Hepatic stellate cell (primary cell): ENCODE measurements at regions not wholly inside any gene's neighbourhood (a gene's known extent, or its start where the extent isn't known, plus 50 kb on each side); places are given as distances from the start of the nearest gene placed in this dataset.
"Not testable (repeated sequence)": the region's sequence is repeated elsewhere in the genome, so short reads cannot be mapped to it uniquely, and the experiment has no call there.

Experiments used
- DNase-seq: peaks from one replicate; pipeline ENCODE4 v3.0.0; 2011; ENCODE audit warnings: low spot score

- DNase-seq, result no peak
Measured at GRCh38 chr13:82569581-82569980, 1312.7 kb downstream of the SLITRK1 start.

DNA sequence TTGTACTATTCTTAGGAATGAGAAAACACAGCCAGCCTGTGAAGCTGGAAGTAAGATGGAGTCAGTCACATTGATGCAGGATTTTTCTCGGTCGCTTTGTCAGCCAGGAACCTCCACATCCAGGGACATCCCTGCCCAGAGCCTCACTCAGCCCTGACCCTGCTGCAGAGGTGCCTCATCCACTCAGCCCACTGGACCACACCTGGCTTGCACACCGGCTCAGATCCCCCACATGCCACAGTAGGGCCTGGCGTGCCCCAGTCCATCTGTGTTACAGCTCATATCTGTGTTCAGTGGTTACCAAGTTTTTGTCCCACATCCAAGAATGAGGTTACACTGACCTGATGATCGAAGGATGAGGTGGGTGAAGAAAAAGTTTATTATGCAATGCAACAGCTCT is 1315.4 kb downstream of the SLITRK1 start:
- no peak for DNase-seq

GRCh38 chr13:82565201-82565600 is 1317.1 kb downstream of the SLITRK1 start:
- DNase-seq, result no peak

GRCh38 chr13:82560889-82561288 is 1321.4 kb downstream of the SLITRK1 start:
- no peak for DNase-seq

- no peak for DNase-seq
Measured at GRCh38 chr13:82522872-82523271, 1359.4 kb downstream of the SLITRK1 start.

DNA sequence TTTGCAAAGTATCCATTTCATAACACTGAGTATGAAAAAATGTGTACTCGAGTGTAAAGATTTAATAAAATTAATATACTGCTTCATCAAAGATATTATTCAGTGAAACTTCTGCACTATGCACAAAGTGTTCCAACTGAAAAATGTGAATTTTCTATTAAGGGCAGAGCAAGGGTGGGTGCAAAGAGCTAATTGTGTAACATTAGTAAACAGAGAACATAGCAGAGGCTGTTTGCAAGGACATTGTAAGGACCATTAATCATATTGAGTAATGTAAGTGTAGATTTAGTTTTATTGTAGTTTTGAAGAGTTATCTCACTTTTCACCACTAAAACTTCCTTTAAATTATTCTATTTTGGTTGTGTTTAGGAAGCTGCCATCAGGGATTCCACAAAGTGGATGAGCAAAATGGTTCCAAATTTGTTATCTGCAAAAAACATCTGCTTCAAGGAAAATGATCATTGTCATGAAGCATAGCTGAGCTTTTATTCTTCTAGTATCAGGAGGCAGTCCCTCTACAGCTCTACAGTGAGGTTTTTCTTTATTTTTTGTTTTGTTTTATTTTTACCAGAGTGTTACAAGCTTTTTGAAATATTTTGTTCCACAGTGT is 1375.4 kb downstream of the SLITRK1 start:
- DNase-seq, result no peak

DNA sequence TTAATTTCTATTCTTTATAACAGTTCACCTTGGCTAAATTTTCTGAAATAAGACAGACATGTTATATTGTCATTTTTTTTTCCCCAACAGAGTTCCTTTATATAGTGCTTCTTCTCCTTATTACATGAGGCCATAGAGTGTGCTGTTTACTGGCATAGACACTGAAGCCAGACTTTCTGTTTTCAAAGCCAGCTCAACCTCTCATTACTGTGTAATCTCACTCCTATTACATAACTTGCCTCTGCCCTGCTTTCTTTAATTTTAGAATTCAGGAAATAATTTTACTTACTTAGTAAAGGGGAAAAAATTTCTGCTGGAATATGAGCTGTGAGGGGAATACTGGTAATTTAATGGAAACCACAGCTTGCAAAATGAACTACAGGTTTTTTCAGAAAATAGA is 1380.4 kb downstream of the SLITRK1 start:
- DNase-seq, result no peak

DNA sequence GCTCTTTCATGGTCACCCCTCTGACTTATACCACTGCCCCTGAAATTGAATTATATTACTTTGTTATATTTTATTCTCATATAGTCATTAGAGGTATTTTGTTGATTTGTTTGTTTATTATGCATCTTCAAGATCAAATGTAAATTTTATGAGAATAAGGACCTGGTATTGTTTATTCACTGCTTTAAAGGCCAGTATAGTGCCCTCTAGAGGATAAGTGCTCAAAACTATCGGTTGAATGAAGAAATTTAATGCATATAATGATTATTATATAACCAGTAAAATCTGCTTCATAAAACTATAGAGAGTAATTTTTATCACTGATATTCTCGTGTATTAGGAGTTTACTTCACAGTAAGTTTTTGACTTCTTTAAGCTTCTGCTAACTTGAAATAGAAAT is 1401.9 kb downstream of the SLITRK1 start:
- no peak for DNase-seq

DNA sequence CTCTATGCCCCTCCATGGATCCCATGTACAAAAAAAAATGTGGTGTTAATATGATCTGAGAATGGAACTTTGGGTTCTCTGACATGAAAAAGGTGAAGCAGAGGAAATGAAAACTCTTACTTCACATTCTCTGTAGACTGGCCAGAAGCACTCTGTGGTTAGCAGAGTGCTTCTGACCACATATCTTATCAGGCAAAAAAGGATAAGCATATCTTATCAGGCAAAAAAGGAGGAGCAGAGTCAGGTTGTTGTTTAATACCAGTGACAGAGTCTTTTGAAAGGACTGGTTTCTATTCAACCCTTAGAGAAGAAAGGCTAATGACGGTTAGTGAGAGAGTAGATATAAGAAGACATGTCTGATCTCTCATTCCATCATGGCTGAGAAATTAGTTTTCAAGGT is 1404.8 kb downstream of the SLITRK1 start:
- no peak for DNase-seq

DNA sequence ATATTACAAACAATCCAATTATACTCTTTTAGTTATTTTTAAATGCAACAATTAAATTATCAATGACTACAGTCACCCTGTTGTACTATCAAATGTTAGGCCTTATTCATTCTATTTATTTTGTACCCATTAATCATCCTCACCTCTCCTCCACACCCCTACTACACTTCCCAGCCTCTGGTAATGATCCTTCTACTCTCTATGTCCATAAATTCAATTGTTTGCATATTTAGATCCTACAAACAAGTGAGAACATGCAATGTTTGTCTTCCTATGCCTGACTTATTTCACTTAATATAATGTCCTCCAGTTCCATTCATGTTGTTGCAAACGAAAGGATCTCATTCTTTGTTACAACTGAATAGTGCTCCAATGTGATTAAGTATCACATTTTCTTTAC is 1414.6 kb downstream of the SLITRK1 start:
- DNase-seq, result no peak

GRCh38 chr13:82459575-82459974 is 1422.7 kb downstream of the SLITRK1 start:
- not testable (repeated sequence) for DNase-seq

DNA sequence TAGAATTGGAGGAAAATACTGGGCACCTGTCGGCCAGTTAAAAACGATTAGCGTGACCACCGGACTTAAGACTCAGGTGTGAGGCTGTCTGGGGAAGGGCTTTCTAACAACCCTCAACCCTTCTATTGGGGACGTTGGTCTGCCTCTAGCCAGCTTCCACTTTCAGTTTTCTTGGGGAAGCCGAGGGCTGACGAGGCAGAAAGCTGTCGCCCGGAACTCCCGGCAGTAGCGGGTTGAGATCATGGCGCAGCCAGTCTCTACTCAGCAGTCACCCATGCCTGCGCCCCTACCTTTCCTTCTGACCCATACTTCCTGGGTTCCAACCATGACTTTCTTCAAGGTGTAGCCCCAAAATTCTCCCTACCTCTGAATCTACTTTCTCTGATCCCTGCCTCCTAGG is 1424.1 kb downstream of the SLITRK1 start:
- DNase-seq, result no peak

DNA sequence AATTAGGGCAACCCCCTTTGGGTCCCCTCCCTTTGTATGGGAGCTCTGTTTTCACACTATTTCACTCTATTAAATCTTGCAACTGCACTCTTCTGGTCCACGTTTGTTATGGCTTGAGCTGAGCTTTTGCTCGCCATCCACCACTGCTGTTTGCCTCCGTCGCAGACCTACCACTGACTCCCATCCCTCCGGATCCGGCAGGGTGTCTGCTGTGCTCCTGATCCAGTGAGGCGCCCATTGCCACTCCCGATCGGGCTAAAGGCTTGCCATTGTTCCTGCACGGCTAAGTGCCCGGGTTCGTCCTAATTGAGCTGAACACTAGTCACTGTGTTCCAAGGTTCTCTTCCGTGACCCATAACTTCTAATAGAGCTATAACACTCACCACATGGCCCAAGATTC is 1424.7 kb downstream of the SLITRK1 start:
- not testable (repeated sequence) for DNase-seq

- DNase-seq, result no peak
Measured at GRCh38 chr13:82447416-82448077, 1434.7 kb downstream of the SLITRK1 start.

GRCh38 chr13:82439159-82439904 is 1442.9 kb downstream of the SLITRK1 start:
- no peak for DNase-seq

- DNase-seq, result no peak
Measured at GRCh38 chr13:82438320-82438719, 1444.0 kb downstream of the SLITRK1 start.

DNA sequence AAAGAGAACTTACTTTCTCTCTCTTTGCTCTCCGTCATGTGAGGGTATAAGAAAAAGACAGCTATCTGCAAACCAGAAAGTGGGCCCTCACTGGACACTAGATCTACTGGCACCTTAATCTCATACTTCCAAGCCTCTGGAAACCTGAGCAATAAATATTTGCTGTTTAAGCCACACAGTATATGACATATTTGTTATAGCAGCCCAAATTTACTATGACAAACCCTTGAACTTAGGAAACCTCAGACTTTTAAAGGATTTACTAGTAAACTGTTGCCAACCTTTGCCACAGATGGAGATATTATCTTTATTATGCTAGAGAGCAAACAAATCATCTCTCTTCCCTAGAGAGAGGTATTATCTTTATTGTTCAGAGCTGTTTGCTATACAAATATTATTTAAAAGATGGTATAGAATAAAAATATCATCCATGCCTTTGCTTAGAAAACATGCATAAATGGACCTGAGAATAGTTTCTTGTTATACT is 1446.1 kb downstream of the SLITRK1 start:
- no peak for DNase-seq

DNA sequence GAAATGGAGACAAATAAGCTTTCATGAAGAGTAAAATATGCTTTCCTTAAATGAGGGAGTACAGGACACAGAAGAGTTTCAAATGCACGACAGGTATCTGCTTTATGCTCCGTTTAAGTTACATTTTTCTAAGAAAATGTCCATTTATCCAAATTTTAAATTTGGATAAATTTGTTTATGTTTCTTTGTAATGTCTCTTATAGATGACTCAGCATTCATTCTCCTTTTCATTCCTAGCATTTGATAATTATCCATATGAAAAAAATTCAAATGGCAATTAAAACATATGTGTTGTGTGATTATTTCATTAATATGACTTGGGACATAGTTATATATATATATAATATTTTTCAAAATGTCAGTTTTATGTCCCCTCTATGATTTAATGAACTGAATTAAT is 1449.3 kb downstream of the SLITRK1 start:
- DNase-seq, result no peak

DNA sequence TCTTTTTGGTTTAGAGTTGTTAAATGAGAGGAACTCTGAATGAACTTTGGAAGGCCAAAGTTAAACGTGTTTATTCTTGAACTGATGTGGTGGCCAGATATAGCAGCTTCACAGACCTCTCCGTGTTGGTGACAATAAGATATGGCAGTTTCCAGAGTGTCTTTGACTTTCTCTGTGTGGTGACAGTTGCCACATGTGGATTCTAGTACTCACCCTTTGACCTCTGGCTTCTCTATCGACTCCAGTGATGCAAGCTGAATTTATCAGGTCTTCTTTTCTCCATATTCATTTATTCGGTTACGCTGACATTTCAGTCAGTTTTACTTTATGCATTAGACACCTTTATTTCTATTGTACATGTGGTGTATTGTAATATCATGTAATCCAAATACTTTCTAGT is 1469.5 kb downstream of the SLITRK1 start:
- no peak for DNase-seq

GRCh38 chr13:82407321-82407720 is 1475.0 kb downstream of the SLITRK1 start:
- DNase-seq, result no peak

GRCh38 chr13:82374719-82375118 is 1507.6 kb downstream of the SLITRK1 start:
- no peak for DNase-seq

- no peak for DNase-seq
Measured at GRCh38 chr13:82370316-82370715, 1512.0 kb downstream of the SLITRK1 start.

GRCh38 chr13:82364525-82364924 is 1517.7 kb downstream of the SLITRK1 start:
- no peak for DNase-seq
